ENCODE measurements at regions not wholly inside any gene's neighbourhood (a gene's known extent, or its start where the extent isn't known, plus 50 kb on each side); places are given as distances from the start of the nearest gene placed in this dataset.

- Histone ChIP-seq H3K9ac (ENCODE audit: low read depth, low read length) (no peak overlapping the region), H2BK15ac (ENCODE audit: low read depth, low read length) (no peak overlapping the region), H4K91ac (ENCODE audit: insufficient read depth, low read depth, low read length) (no peak overlapping the region), H2AK9ac (replicated peaks; ENCODE audit: low read depth, low read length, poor library complexity) (no peak overlapping the region), H3K4ac (ENCODE audit: low read depth, low read length) (no peak overlapping the region), H3K27ac (ENCODE audit: insufficient read depth, low read length) (no peak overlapping the region), H3K27me3 (ENCODE audit: control insufficient read depth, insufficient read depth, low read length) (no peaks in the 10 kb centered on the region), H2AK5ac (ENCODE audit: low read depth, low read length) (no peak overlapping the region), H3K23ac (ENCODE audit: low read depth, low read length) (no peak overlapping the region), H2BK5ac (ENCODE audit: low read depth, low read length, poor library complexity, severe bottlenecking) (no peak overlapping the region), H3K4me1 (ENCODE audit: control insufficient read depth, insufficient read depth, low read length) (no peaks in the 10 kb centered on the region), H3K18ac (ENCODE audit: low read depth, low read length) (no peak overlapping the region), H2AFZ (replicated peaks; ENCODE audit: low read length, poor library complexity) (peak overlapping the region; percentile 32), H4K8ac (ENCODE audit: low read depth in 2 of 2, low read length in 2 of 2) (no peak overlapping the region), H4K5ac (ENCODE audit: low read depth, low read length) (no peak overlapping the region), H3K4me3 (ENCODE audit: insufficient read depth, low read depth, low read length) (no peak overlapping the region), H2BK120ac (ENCODE audit: low read depth, low read length) (no peak overlapping the region), H3K56ac (ENCODE audit: extremely low read depth, insufficient read depth, low read length) (no peak overlapping the region), H4K20me1 (ENCODE audit: insufficient read depth, low read length) (no peaks in the 10 kb centered on the region), H3K14ac (replicated peaks; ENCODE audit: low read depth, low read length) (no peak overlapping the region), H3K36me3 (ENCODE audit: control insufficient read depth, insufficient read depth, low read length) (no peaks in the 10 kb centered on the region), H3K4me2 (ENCODE audit: low read depth, low read length) (no peak overlapping the region), H3K9me1 (ENCODE audit: insufficient read depth, low read length) (no peaks in the 10 kb centered on the region), H3K79me1 (ENCODE audit: low read depth in 1 of 2, low read length in 2 of 2) (no peaks in the 10 kb centered on the region), H3K9me3 (ENCODE audit: control insufficient read depth, insufficient read depth, low read length) (peaks cover 54% of the 10 kb centered on the region), H2BK20ac (ENCODE audit: low read depth, low read length) (no peak overlapping the region)
- BruUV-seq (replicated peaks): no TSS peak
- in situ Hi-C loops (cut with MboI; ENCODE audit: low sequenced_read_pairs) (no loop called here), dilution Hi-C loops (cut with HindIII; ENCODE audit: low sequenced_read_pairs, unreplicated experiment) (no loop called here), intact Hi-C loops (cut with micrococcal nuclease) (no loop called here)
- DNase-seq (no peak), ATAC-seq (ENCODE audit: low read depth) (no peak)
- ChIA-PET POLR2A (ENCODE audit: unreplicated experiment) (no interaction called here), CTCF (no interaction called here)
- WGBS, 2 experiments (ENCODE audit: extremely low coverage in 2 of 2, insufficient read length in 1 of 2): 68% methylated on average over 7 of the region's 19 CpGs; no CpG with 5 or more reads in 1 of the 2 experiments
- TF ChIP-seq RFX5 (IDR thresholded peaks at IDR 0.05; ENCODE audit: low read depth, low read length) (no peak), RAD21 (IDR thresholded peaks at IDR 0.05; ENCODE audit: low read length) (no peak), MAZ (IDR thresholded peaks at IDR 0.05; ENCODE audit: borderline replicate concordance, low read depth, low read length) (no peak)
Measured at GRCh38 chr2:2731816-2732284, 400.8 kb upstream of the MYT1L start.
